Osteocyte (in vitro differentiated cells): ENCODE measurements at regions not wholly inside any gene's neighbourhood (a gene's known extent, or its start where the extent isn't known, plus 50 kb on each side); places are given as distances from the start of the nearest gene placed in this dataset.

Experiments used
- DNase-seq: peaks from one replicate; pipeline ENCODE4 v3.0.0; 2021; ENCODE audit warnings: mixed read lengths; ENCODE audit not compliant: unreplicated experiment; ENCODE audit errors: extremely low spot score
- H3K27ac Mint-ChIP-seq: one replicate; pipeline ENCODE4 v1.8.0; 2021; ENCODE audit warnings: mild to moderate bottlenecking, mixed read lengths; ENCODE audit not compliant: unreplicated experiment
- H3K27me3 Mint-ChIP-seq: one replicate; pipeline ENCODE4 v1.8.0; 2021; ENCODE audit warnings: mixed read lengths; ENCODE audit not compliant: unreplicated experiment
- H3K36me3 Mint-ChIP-seq: one replicate; pipeline ENCODE4 v1.8.0; 2021; ENCODE audit warnings: mixed read lengths; ENCODE audit not compliant: unreplicated experiment
- H3K4me1 Mint-ChIP-seq: one replicate; pipeline ENCODE4 v1.8.0; 2021; ENCODE audit warnings: mixed read lengths; ENCODE audit not compliant: unreplicated experiment
- H3K4me3 Mint-ChIP-seq: one replicate; pipeline ENCODE4 v1.8.0; 2021; ENCODE audit warnings: mild to moderate bottlenecking, moderate library complexity, mixed read lengths; ENCODE audit not compliant: unreplicated experiment
- H3K9me3 Mint-ChIP-seq: one replicate; pipeline ENCODE4 v1.8.0; 2021; ENCODE audit warnings: mixed read lengths; ENCODE audit not compliant: unreplicated experiment
- CTCF ChIP-seq: fragments of 200-600 bp; sonication (generic); IDR thresholded peaks from 2 replicates; pipeline ENCODE4 v1.5.0; 2021; ENCODE audit warnings: antibody characterized with exemption, mild to moderate bottlenecking, moderate library complexity

- TF ChIP-seq CTCF: no peak
- no peak overlapping the region for H3K27ac Mint-ChIP-seq
- H3K27me3 Mint-ChIP-seq: no peaks in the 10 kb centered on the region
- H3K4me1 Mint-ChIP-seq: no peaks in the 10 kb centered on the region
- H3K36me3 Mint-ChIP-seq: no peaks in the 10 kb centered on the region
- DNase-seq: no peak
- H3K4me3 Mint-ChIP-seq: no peak overlapping the region
- peaks cover 10% of the 10 kb centered on the region for H3K9me3 Mint-ChIP-seq
These were observed 2209.2 kb downstream of the MAT2B start for GRCh38 chr5:165714598-165714997.

GRCh38 chr5:165720901-165721300, 2215.5 kb downstream of the MAT2B start:
- Mint-ChIP-seq H3K36me3 (no peaks in the 10 kb centered on the region), H3K27ac (no peak overlapping the region), H3K27me3 (no peaks in the 10 kb centered on the region), H3K4me3 (no peak overlapping the region), H3K9me3 (peaks cover 18% of the 10 kb centered on the region), H3K4me1 (no peaks in the 10 kb centered on the region)
- TF ChIP-seq CTCF: no peak
- DNase-seq: no peak

- peaks cover 18% of the 10 kb centered on the region for H3K9me3 Mint-ChIP-seq
- no peak overlapping the region for H3K27ac Mint-ChIP-seq
- TF ChIP-seq CTCF: no peak
- no peak overlapping the region for H3K4me3 Mint-ChIP-seq
- H3K27me3 Mint-ChIP-seq: no peaks in the 10 kb centered on the region
- H3K4me1 Mint-ChIP-seq: no peaks in the 10 kb centered on the region
- DNase-seq: no peak
- no peaks in the 10 kb centered on the region for H3K36me3 Mint-ChIP-seq
These were observed 2217.0 kb downstream of the MAT2B start for GRCh38 chr5:165722401-165722800.

- no peak for DNase-seq
- no peak overlapping the region for H3K4me3 Mint-ChIP-seq
- peaks cover 18% of the 10 kb centered on the region for H3K9me3 Mint-ChIP-seq
- H3K4me1 Mint-ChIP-seq: no peaks in the 10 kb centered on the region
- no peak for TF ChIP-seq CTCF
- no peaks in the 10 kb centered on the region for H3K36me3 Mint-ChIP-seq
- H3K27me3 Mint-ChIP-seq: no peaks in the 10 kb centered on the region
- H3K27ac Mint-ChIP-seq: no peak overlapping the region
These were observed 2218.5 kb downstream of the MAT2B start for GRCh38 chr5:165723931-165724330.

- TF ChIP-seq CTCF: no peak
These were observed 2223.0 kb downstream of the MAT2B start for GRCh38 chr5:165728425-165728824.

More at GRCh38 chr5:165728425-165728824, 2223.0 kb downstream of the MAT2B start:
- no peak overlapping the region for H3K27ac Mint-ChIP-seq
- H3K36me3 Mint-ChIP-seq: no peaks in the 10 kb centered on the region
- H3K4me1 Mint-ChIP-seq: no peaks in the 10 kb centered on the region
- DNase-seq: no peak
- no peaks in the 10 kb centered on the region for H3K27me3 Mint-ChIP-seq
- H3K9me3 Mint-ChIP-seq: peaks cover 15% of the 10 kb centered on the region
- no peak overlapping the region for H3K4me3 Mint-ChIP-seq
